K562 (cell line): ENCODE measurements at regions not wholly inside any gene's neighbourhood (a gene's known extent, or its start where the extent isn't known, plus 50 kb on each side); places are given as distances from the start of the nearest gene placed in this dataset.

Experiments used
- ARID1B ChIP-seq: fragments of 450-650 bp; IDR thresholded peaks from 2 replicates; pipeline ENCODE4 v1.6.1; 2016; ENCODE audit warnings: antibody characterized with exemption, mild to moderate bottlenecking, inconsistent platforms
- GABPB1 ChIP-seq: sonication (generic); formaldehyde crosslinking; IDR thresholded peaks from 2 replicates; pipeline ENCODE4 v1.8.0; 2022; ENCODE audit warnings: mild to moderate bottlenecking, missing genetic modification reagents
- HEY1 ChIP-seq: fragments of 250-450 bp; sonication (Bioruptor Pico); IDR thresholded peaks from 2 replicates; pipeline ENCODE4 v1.5.0; 2020; ENCODE audit warnings: mild to moderate bottlenecking, moderate library complexity, borderline replicate concordance
- JUND ChIP-seq, 2 experiments: IDR thresholded peaks; 2 replicates in 1 of 2; 3 replicates in 1 of 2; pipeline ENCODE4 v1.6.1; 2011; ENCODE audit warnings: borderline replicate concordance in 2 of 2, low read depth in 2 of 2, low read length in 2 of 2, improper control_type of control experiment in 1 of 2, missing biosample characterization in 1 of 2, missing genetic modification characterization in 1 of 2, missing genetic modification reagents in 1 of 2
- KLF13 ChIP-seq: fragments of 450-650 bp; IDR thresholded peaks from 2 replicates; pipeline ENCODE4 v1.6.1; 2016; ENCODE audit warnings: missing genetic modification characterization, low read depth, mild to moderate bottlenecking, missing compliant biosample characterization, moderate library complexity, borderline replicate concordance
- MGA ChIP-seq: fragments of 450-650 bp; IDR thresholded peaks from 2 replicates; pipeline ENCODE4 v1.6.1; 2016; ENCODE audit warnings: mild to moderate bottlenecking, moderate library complexity
- MNT ChIP-seq, 2 experiments: fragments of 450-650 bp; conservative IDR thresholded peaks; 2 replicates each; pipeline ENCODE4 v1.6.1; 2017; ENCODE audit warnings: mild to moderate bottlenecking in 2 of 2, moderate library complexity in 2 of 2
- MYNN ChIP-seq, 2 experiments: sonication (generic); formaldehyde crosslinking in 1 of 2; IDR thresholded peaks; 2 replicates each; pipeline versions ENCODE4 v1.5.0 to v1.6.1; 2016 to 2020; ENCODE audit warnings: antibody characterized with exemption in 1 of 2, missing genetic modification reagents in 1 of 2
- NCOA6 ChIP-seq: fragments of 450-650 bp; IDR thresholded peaks from 2 replicates; pipeline ENCODE4 v1.6.1; 2017; ENCODE audit warnings: mild to moderate bottlenecking
- NONO ChIP-seq, 2 experiments: fragments of 200-400 bp in 1 of 2; fragments of 450-650 bp in 1 of 2; formaldehyde crosslinking in 1 of 2; IDR thresholded peaks; 2 replicates each; pipeline ENCODE4 v1.6.1; 2017; ENCODE audit warnings: low read depth in 2 of 2, mild to moderate bottlenecking in 2 of 2, moderate library complexity in 2 of 2, low read length in 1 of 2
- PHF21A ChIP-seq: fragments of 450-650 bp; IDR thresholded peaks from 2 replicates; pipeline ENCODE4 v1.6.1; 2017; ENCODE audit warnings: low read depth, borderline replicate concordance
- RCOR1 ChIP-seq, 2 experiments: IDR thresholded peaks; 2 replicates each; pipeline ENCODE4 v1.6.1; 2012; ENCODE audit warnings: low read depth in 2 of 2, low read length in 2 of 2, borderline replicate concordance in 1 of 2, improper control_type of control experiment in 1 of 2
- ZBTB1 ChIP-seq: sonication (generic); formaldehyde crosslinking; IDR thresholded peaks from 2 replicates; pipeline ENCODE4 v1.8.1; 2023; ENCODE audit warnings: missing genetic modification reagents, low read depth, mild to moderate bottlenecking, borderline replicate concordance

- TF ChIP-seq MNT (conservative IDR thresholded peaks at IDR 0.05) (peak in 1 of 2 experiments; percentile 54; a peak in 2 of 4 replicates), GABPB1 (CRISPR knock-in tag) (peak; percentile 70), PHF21A (no peak), RCOR1 (IDR thresholded peaks at IDR 0.05; ENCODE audit: borderline replicate concordance in 1 of 2, low read depth in 2 of 2, low read length in 2 of 2) (0 out of 4 replicates have a peak, but pooled peaks of 1 of the 2 experiments have one; percentile 19), MYNN (IDR thresholded peaks at IDR 0.05) (0 out of 2 replicates have a peak, but pooled peaks have one; percentile 35), MYNN (CRISPR knock-in tag; IDR thresholded peaks at IDR 0.05) (no peak), ZBTB1 (no peak), MGA (peak; percentile 41), HEY1 (CRISPR knock-in tag) (no peak), NCOA6 (no peak), KLF13 (peak; percentile 73; the same call in 1 of the 2 replicates), ARID1B (no peak), JUND (IDR thresholded peaks at IDR 0.05; ENCODE audit: borderline replicate concordance, low read depth, low read length) (0 out of 2 replicates have a peak, but pooled peaks have one; percentile 13), JUND (tag; IDR thresholded peaks at IDR 0.05; ENCODE audit: borderline replicate concordance, low read depth, low read length) (no peak; the same call in 2 of the 3 replicates), NONO (IDR thresholded peaks at IDR 0.05; ENCODE audit: low read depth in 2 of 2, low read length in 1 of 2) (0 out of 4 replicates have a peak, but pooled peaks of 1 of the 2 experiments have one; percentile 57)
These were observed 73.5 kb upstream of the PRSS3 start (continued) for GRCh38 chr9:33721674-33722358.
